ENCODE measurements at regions not wholly inside any gene's neighbourhood (a gene's known extent, or its start where the extent isn't known, plus 50 kb on each side); places are given as distances from the start of the nearest gene placed in this dataset.

DNA sequence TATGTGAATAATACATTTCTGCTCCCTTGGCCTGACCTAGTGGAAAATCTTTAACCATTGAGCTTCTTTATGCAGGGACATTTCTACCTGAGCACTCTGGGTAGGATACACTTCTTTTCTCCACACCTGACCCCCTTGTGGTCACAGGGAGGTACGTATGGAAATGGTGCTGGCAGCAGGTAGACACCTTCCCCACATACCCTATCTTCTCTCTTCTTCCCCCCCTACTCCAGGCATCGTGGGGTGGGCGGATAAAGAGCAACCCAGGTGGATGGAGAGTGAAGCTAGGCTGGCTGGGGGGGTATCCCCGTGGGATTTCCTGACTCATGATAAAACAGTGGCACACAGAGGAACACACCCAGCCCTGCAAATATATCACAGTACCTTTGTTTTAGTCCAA lies 312.1 kb downstream of the ARRDC4 start:
- TF ChIP-seq TCF7L2 (IDR thresholded peaks at IDR 0.05; ENCODE audit: borderline replicate concordance, extremely low read depth, insufficient read depth, insufficient read length) = no peak
- no peak for TF ChIP-seq CEBPB (IDR thresholded peaks at IDR 0.05; ENCODE audit: low read depth)
- TF ChIP-seq EZH2 (IDR thresholded peaks at IDR 0.05) = no peak
- TF ChIP-seq, protein P1, sequence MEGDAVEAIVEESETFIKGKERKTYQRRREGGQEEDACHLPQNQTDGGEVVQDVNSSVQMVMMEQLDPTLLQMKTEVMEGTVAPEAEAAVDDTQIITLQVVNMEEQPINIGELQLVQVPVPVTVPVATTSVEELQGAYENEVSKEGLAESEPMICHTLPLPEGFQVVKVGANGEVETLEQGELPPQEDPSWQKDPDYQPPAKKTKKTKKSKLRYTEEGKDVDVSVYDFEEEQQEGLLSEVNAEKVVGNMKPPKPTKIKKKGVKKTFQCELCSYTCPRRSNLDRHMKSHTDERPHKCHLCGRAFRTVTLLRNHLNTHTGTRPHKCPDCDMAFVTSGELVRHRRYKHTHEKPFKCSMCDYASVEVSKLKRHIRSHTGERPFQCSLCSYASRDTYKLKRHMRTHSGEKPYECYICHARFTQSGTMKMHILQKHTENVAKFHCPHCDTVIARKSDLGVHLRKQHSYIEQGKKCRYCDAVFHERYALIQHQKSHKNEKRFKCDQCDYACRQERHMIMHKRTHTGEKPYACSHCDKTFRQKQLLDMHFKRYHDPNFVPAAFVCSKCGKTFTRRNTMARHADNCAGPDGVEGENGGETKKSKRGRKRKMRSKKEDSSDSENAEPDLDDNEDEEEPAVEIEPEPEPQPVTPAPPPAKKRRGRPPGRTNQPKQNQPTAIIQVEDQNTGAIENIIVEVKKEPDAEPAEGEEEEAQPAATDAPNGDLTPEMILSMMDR (IDR thresholded peaks at IDR 0.05 in 2 of 3, conservative IDR thresholded peaks at IDR 0.05 in 1 of 3; ENCODE audit: borderline replicate concordance in 1 of 3, insufficient read depth in 1 of 3, low read depth in 2 of 3, low read length in 2 of 3) = peak; percentile 4 to 52 (median 42); a peak in 3 of 6 replicates
- no peak for TF ChIP-seq ATF3 (IDR thresholded peaks at IDR 0.05)
- no peak for TF ChIP-seq ELF1 (IDR thresholded peaks at IDR 0.05; ENCODE audit: borderline replicate concordance, low read depth)
- TF ChIP-seq YY1 (IDR thresholded peaks at IDR 0.05; ENCODE audit: extremely low read depth, insufficient replicate concordance, low read depth, low read length) = no peak
- TF ChIP-seq ZNF274 (IDR thresholded peaks at IDR 0.05; ENCODE audit: low read depth, low read length) = no peak
- TF ChIP-seq, protein P2, sequence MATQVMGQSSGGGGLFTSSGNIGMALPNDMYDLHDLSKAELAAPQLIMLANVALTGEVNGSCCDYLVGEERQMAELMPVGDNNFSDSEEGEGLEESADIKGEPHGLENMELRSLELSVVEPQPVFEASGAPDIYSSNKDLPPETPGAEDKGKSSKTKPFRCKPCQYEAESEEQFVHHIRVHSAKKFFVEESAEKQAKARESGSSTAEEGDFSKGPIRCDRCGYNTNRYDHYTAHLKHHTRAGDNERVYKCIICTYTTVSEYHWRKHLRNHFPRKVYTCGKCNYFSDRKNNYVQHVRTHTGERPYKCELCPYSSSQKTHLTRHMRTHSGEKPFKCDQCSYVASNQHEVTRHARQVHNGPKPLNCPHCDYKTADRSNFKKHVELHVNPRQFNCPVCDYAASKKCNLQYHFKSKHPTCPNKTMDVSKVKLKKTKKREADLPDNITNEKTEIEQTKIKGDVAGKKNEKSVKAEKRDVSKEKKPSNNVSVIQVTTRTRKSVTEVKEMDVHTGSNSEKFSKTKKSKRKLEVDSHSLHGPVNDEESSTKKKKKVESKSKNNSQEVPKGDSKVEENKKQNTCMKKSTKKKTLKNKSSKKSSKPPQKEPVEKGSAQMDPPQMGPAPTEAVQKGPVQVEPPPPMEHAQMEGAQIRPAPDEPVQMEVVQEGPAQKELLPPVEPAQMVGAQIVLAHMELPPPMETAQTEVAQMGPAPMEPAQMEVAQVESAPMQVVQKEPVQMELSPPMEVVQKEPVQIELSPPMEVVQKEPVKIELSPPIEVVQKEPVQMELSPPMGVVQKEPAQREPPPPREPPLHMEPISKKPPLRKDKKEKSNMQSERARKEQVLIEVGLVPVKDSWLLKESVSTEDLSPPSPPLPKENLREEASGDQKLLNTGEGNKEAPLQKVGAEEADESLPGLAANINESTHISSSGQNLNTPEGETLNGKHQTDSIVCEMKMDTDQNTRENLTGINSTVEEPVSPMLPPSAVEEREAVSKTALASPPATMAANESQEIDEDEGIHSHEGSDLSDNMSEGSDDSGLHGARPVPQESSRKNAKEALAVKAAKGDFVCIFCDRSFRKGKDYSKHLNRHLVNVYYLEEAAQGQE (IDR thresholded peaks at IDR 0.05; ENCODE audit: low read depth) = no peak
- TF ChIP-seq JUND (IDR thresholded peaks at IDR 0.05) = no peak
